ENCODE measurements at regions not wholly inside any gene's neighbourhood (a gene's known extent, or its start where the extent isn't known, plus 50 kb on each side); places are given as distances from the start of the nearest gene placed in this dataset.
A peak's percentile ranks its signal among the peaks of the same experiment; 100 is the strongest.

DNA sequence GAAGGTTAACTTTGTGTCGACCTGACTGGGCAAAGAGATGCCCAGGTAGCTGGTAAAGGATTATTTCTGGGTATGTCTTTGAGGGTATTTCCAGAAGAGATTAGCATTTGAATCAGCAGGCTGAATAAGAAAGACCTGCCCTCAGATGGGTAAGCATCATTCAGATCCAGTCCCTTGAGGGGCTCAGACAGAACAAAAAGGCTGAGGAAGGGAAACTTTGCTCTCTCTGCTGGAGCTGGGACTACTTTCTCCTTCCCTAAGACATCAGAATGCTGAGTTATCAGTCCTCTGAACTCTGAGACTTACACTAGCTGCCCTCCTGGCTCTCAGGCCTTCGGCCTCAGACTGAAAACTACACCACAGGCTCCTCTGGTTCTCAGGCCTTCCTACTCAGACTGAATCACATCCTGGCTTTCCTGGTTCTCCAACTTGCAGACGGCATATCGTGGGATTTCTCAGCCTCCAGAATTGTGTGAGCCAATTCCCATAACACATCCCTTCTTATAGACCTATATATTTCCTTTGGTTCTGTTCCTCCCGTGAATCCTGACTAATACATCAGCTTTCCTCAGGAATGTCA lies 982.9 kb downstream of the TUSC7 start:
- Histone ChIP-seq H3K9me2 (ENCODE audit: insufficient read depth) (no peaks in the 10 kb centered on the region), H3F3A (replicated peaks; ENCODE audit: low read depth) (no peaks in the 10 kb centered on the region), H2AFZ (no peak overlapping the region; the same call in 1 of the 2 replicates), H3K4me1 (ENCODE audit: insufficient read depth) (0 out of 2 replicates have a peak, but pooled peaks cover 5% of the 10 kb centered on the region), H4K20me1 (replicated peaks; ENCODE audit: insufficient read depth) (no peaks in the 10 kb centered on the region), H3K4me2 (no peak overlapping the region), H3K79me2 (replicated peaks; ENCODE audit: insufficient read depth) (no peaks in the 10 kb centered on the region), H3K27ac (ENCODE audit: low read depth) (no peak overlapping the region), H3K36me3 (ENCODE audit: insufficient read depth) (no peaks in the 10 kb centered on the region), H3K4me3 (no peak overlapping the region), H3K27me3 (ENCODE audit: insufficient read depth) (no peaks in the 10 kb centered on the region)
- no peak overlapping the region for H3K4me3 Mint-ChIP-seq
- H3K4me1 Mint-ChIP-seq: peaks cover 33% of the 10 kb centered on the region
- DNase-seq (ENCODE audit: low spot score) (peak; percentile 21), ATAC-seq (peak; percentile 77)
- no peaks in the 10 kb centered on the region for H3K36me3 Mint-ChIP-seq (ENCODE audit: low read depth)
- H3K9me3 Mint-ChIP-seq: no peaks in the 10 kb centered on the region
- H3K27me3 Mint-ChIP-seq (ENCODE audit: insufficient read depth, low read depth, poor library complexity): peaks cover 2% of the 10 kb centered on the region
- no peak for TF ChIP-seq ZNF462 (CRISPR knock-in tag; IDR thresholded peaks at IDR 0.05)
- TF ChIP-seq EZH2phosphoT487 (IDR thresholded peaks at IDR 0.05; ENCODE audit: unreplicated experiment): no peak
- no peak for TF ChIP-seq ZNF114 (CRISPR knock-in tag; IDR thresholded peaks at IDR 0.05)
- TF ChIP-seq ZNF331 (CRISPR knock-in tag; IDR thresholded peaks at IDR 0.05; ENCODE audit: low read depth): no peak
- TF ChIP-seq NANOG (IDR thresholded peaks at IDR 0.05; ENCODE audit: borderline replicate concordance): no peak
- no peak for TF ChIP-seq EZH2 (IDR thresholded peaks at IDR 0.05; ENCODE audit: low read depth, unreplicated experiment)
- no peak for TF ChIP-seq CREB1 (CRISPR knock-in tag; IDR thresholded peaks at IDR 0.05; ENCODE audit: low read depth)
- TF ChIP-seq POLR2AphosphoS5 (IDR thresholded peaks at IDR 0.05; ENCODE audit: low read depth): no peak
- TF ChIP-seq CTCF (conservative IDR thresholded peaks at IDR 0.05; ENCODE audit: low read depth in 2 of 2): no peak
- TF ChIP-seq, protein P1, sequence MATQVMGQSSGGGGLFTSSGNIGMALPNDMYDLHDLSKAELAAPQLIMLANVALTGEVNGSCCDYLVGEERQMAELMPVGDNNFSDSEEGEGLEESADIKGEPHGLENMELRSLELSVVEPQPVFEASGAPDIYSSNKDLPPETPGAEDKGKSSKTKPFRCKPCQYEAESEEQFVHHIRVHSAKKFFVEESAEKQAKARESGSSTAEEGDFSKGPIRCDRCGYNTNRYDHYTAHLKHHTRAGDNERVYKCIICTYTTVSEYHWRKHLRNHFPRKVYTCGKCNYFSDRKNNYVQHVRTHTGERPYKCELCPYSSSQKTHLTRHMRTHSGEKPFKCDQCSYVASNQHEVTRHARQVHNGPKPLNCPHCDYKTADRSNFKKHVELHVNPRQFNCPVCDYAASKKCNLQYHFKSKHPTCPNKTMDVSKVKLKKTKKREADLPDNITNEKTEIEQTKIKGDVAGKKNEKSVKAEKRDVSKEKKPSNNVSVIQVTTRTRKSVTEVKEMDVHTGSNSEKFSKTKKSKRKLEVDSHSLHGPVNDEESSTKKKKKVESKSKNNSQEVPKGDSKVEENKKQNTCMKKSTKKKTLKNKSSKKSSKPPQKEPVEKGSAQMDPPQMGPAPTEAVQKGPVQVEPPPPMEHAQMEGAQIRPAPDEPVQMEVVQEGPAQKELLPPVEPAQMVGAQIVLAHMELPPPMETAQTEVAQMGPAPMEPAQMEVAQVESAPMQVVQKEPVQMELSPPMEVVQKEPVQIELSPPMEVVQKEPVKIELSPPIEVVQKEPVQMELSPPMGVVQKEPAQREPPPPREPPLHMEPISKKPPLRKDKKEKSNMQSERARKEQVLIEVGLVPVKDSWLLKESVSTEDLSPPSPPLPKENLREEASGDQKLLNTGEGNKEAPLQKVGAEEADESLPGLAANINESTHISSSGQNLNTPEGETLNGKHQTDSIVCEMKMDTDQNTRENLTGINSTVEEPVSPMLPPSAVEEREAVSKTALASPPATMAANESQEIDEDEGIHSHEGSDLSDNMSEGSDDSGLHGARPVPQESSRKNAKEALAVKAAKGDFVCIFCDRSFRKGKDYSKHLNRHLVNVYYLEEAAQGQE (IDR thresholded peaks at IDR 0.05; ENCODE audit: unreplicated experiment): no peak
- TF ChIP-seq STAT1 (IDR thresholded peaks at IDR 0.05; ENCODE audit: unreplicated experiment): no peak
- TF ChIP-seq JUNB (IDR thresholded peaks at IDR 0.05; ENCODE audit: unreplicated experiment): no peak
- TF ChIP-seq ETS1 (IDR thresholded peaks at IDR 0.05): no peak
- H3K27ac Mint-ChIP-seq: peak overlapping the region; percentile 42; the same call in 1 of the 2 replicates

Data from GM23338 (cell line).